GM12878 (cell line): ENCODE measurements at regions not wholly inside any gene's neighbourhood (a gene's known extent, or its start where the extent isn't known, plus 50 kb on each side); places are given as distances from the start of the nearest gene placed in this dataset.

Experiments
- ATAC-seq: fragments of 200-7000 bp; cut with Tn5 transposase; 3 replicates; pipeline ENCODE4 v1.9.1; 2020; ENCODE audit warnings: mild to moderate bottlenecking, moderate library complexity
- BruUV-seq: library from RNA; stranded (reverse); fragments of 400-500 nt; replicated peaks from 2 replicates; lab custom pipeline; 2021; lab: Mats Ljungman, UMichigan
- CTCF ChIA-PET: fragments of 300-600 bp; sonication (Branson Sonifier 250); formaldehyde crosslinking; extraction: SDS; loops from one replicate; lab custom pipeline; 2021; ENCODE audit warnings: inconsistent platforms; lab: Yijun Ruan, JAX
- POLR2A ChIA-PET: fragments of 350-600 bp; formaldehyde crosslinking; extraction: SDS; loops from one replicate; lab custom pipeline; 2021; ENCODE audit warnings: inconsistent platforms; lab: Charles Lee
- RAD21 ChIA-PET: fragments of 300-600 bp; sonication (Branson Sonifier 250); formaldehyde crosslinking; loops from one replicate; lab custom pipeline; 2023; ENCODE audit warnings: antibody characterized with exemption; ENCODE audit not compliant: unreplicated experiment; lab: Charles Lee
- SMC1A ChIA-PET: fragments of 300-600 bp; sonication (Branson Sonifier 250); formaldehyde crosslinking; loops from one replicate; lab custom pipeline; 2023; ENCODE audit not compliant: unreplicated experiment, uncharacterized antibody; lab: Charles Lee
- DNase-seq: peaks from one replicate; pipeline ENCODE4 v3.0.0-alpha.2; 2011; ENCODE audit warnings: low read depth, low spot score
- FAIRE-seq: peaks from 3 replicates; lab custom pipeline; 2011; peaks lifted over from hg19 to GRCh38; lab: Jason Lieb, UNC
- H2AFZ ChIP-seq: 2 replicates; pipeline ENCODE4 v1.6.0; 2011; ENCODE audit warnings: low read depth, low read length, control low read depth; ENCODE audit not compliant: control insufficient read depth
- H3K27ac ChIP-seq: 2 replicates; pipeline ENCODE4 v1.5.1; 2011; ENCODE audit warnings: control low read depth; ENCODE audit not compliant: control insufficient read depth, insufficient read depth
- H3K27me3 ChIP-seq, 2 experiments: replicated peaks in 1 of 2; 2 replicates each; pipeline versions ENCODE4 v1.6.0 to v1.6.1; 2011; ENCODE audit warnings: low read length in 1 of 2; ENCODE audit not compliant: control insufficient read depth in 2 of 2, insufficient read depth in 2 of 2
- H3K36me3 ChIP-seq, 2 experiments: 2 replicates each; pipeline ENCODE4 v1.5.1; 2011; ENCODE audit warnings: low read length in 1 of 2; ENCODE audit not compliant: control insufficient read depth in 2 of 2, insufficient read depth in 2 of 2
- H3K4me1 ChIP-seq: 2 replicates; pipeline ENCODE4 v1.6.1; 2011; ENCODE audit warnings: mild to moderate bottlenecking, low read length, moderate library complexity, mixed read lengths; ENCODE audit not compliant: control insufficient read depth, insufficient read depth
- H3K4me2 ChIP-seq: 2 replicates; pipeline ENCODE4 v1.6.0; 2011; ENCODE audit warnings: control low read depth; ENCODE audit not compliant: control insufficient read depth, insufficient read depth
- H3K4me3 ChIP-seq: fragments of 200-600 bp; sonication (generic); 2 replicates; pipeline ENCODE4 v1.5.1; 2016
- H3K79me2 ChIP-seq: 2 replicates; pipeline ENCODE4 v1.6.0; 2011; ENCODE audit warnings: low read length; ENCODE audit not compliant: control insufficient read depth, insufficient read depth
- H3K9ac ChIP-seq: 2 replicates; pipeline ENCODE4 v1.8.0; 2011; ENCODE audit warnings: low read length, control low read depth, mixed read lengths; ENCODE audit not compliant: control insufficient read depth, insufficient read depth
- H3K9me3 ChIP-seq: replicated peaks from 3 replicates; pipeline ENCODE4 v1.5.1; 2011; ENCODE audit warnings: mild to moderate bottlenecking, low read length; ENCODE audit not compliant: control insufficient read depth, insufficient read depth
- H4K20me1 ChIP-seq: 2 replicates; pipeline ENCODE4 v1.6.0; 2011; ENCODE audit not compliant: control insufficient read depth, insufficient read depth
- CHD2 ChIP-seq: IDR thresholded peaks from 2 replicates; pipeline ENCODE4 v1.6.1; 2011; ENCODE audit warnings: low read depth, low read length, improper control_type of control experiment, borderline replicate concordance
- CREM ChIP-seq: IDR thresholded peaks from 2 replicates; pipeline ENCODE4 v1.6.1; 2014; ENCODE audit warnings: antibody characterized with exemption, low read depth
- EGR1 ChIP-seq, 2 experiments: IDR thresholded peaks; 1 replicate in 1 of 2; 2 replicates in 1 of 2; pipeline ENCODE4 v1.6.1; 2011 to 2012; ENCODE audit warnings: low read depth in 2 of 2, low read length in 2 of 2, borderline replicate concordance in 1 of 2, mild to moderate bottlenecking in 1 of 2, moderate library complexity in 1 of 2
- ESRRA ChIP-seq: IDR thresholded peaks from 2 replicates; pipeline ENCODE4 v1.6.1; 2012; ENCODE audit warnings: mild to moderate bottlenecking, low read length, improper control_type of control experiment
- EZH2 ChIP-seq: IDR thresholded peaks from 2 replicates; pipeline ENCODE4 v1.6.1; 2012; ENCODE audit warnings: low read depth, mild to moderate bottlenecking, control low read depth, inconsistent platforms, low read length, borderline replicate concordance; ENCODE audit not compliant: control insufficient read depth
- JUND ChIP-seq: IDR thresholded peaks from 2 replicates; pipeline ENCODE4 v1.6.1; 2012; ENCODE audit warnings: low read depth, mild to moderate bottlenecking, low read length, improper control_type of control experiment, moderate library complexity
- KLF5 ChIP-seq: fragments of 450-650 bp; IDR thresholded peaks from 2 replicates; pipeline ENCODE4 v1.6.1; 2014; ENCODE audit warnings: mild to moderate bottlenecking; ENCODE audit not compliant: partially characterized antibody
- PBX3 ChIP-seq: IDR thresholded peaks from 2 replicates; pipeline ENCODE4 v1.6.1; 2011; ENCODE audit warnings: mild to moderate bottlenecking, low read depth, low read length, moderate library complexity; ENCODE audit not compliant: insufficient replicate concordance
- RBBP5 ChIP-seq: fragments of 200-600 bp; sonication (generic); conservative IDR thresholded peaks from 2 replicates; pipeline ENCODE4 v1.6.1; 2016
- RFX5 ChIP-seq: IDR thresholded peaks from 2 replicates; pipeline ENCODE4 v1.6.1; 2011; ENCODE audit warnings: low read depth, low read length, improper control_type of control experiment
- RUNX3 ChIP-seq: IDR thresholded peaks from 2 replicates; pipeline ENCODE4 v1.6.1; 2012; ENCODE audit warnings: low read length, inconsistent platforms
- SKIL ChIP-seq: fragments of 450-650 bp; IDR thresholded peaks from 2 replicates; pipeline ENCODE4 v1.6.1; 2017; ENCODE audit warnings: mild to moderate bottlenecking, low read depth, inconsistent platforms; ENCODE audit not compliant: poor library complexity, severe bottlenecking
- SMARCA5 ChIP-seq: fragments of 450-650 bp; IDR thresholded peaks from 2 replicates; pipeline ENCODE4 v1.6.1; 2017; ENCODE audit warnings: mild to moderate bottlenecking
- SREBF1 ChIP-seq: IDR thresholded peaks from 2 replicates; pipeline ENCODE4 v1.6.1; 2012; ENCODE audit warnings: mild to moderate bottlenecking, low read length
- STAT3 ChIP-seq: IDR thresholded peaks from 2 replicates; pipeline ENCODE4 v1.6.1; 2011; ENCODE audit warnings: low read depth, low read length, improper control_type of control experiment
- TARDBP ChIP-seq: IDR thresholded peaks from 2 replicates; pipeline ENCODE4 v1.6.1; 2016; ENCODE audit warnings: borderline replicate concordance
- WRNIP1 ChIP-seq: IDR thresholded peaks from 2 replicates; pipeline ENCODE4 v1.6.1; 2011; ENCODE audit warnings: low read depth, low read length, improper control_type of control experiment, borderline replicate concordance
- ZBTB4 ChIP-seq: fragments of 450-650 bp; formaldehyde crosslinking; IDR thresholded peaks from 2 replicates; pipeline ENCODE4 v1.4.0; 2022; ENCODE audit warnings: mild to moderate bottlenecking, moderate library complexity
- WGBS: methylation state at CpG from one replicate; pipeline ENCODE4 v1.1.6; 2016; ENCODE audit warnings: low lambda C conversion rate; ENCODE audit not compliant: insufficient replicate concordance, insufficient coverage; ENCODE audit errors: missing lambda C conversion rate; 5-methylcytosine and 5-hydroxymethylcytosine counted together
- in situ Hi-C: fragments of 300-500 bp; cut with MboI; formaldehyde crosslinking; loops from 9 replicates; pipeline ENCODE4 v1.14.3; 2018; ENCODE audit warnings: mixed read lengths
- intact Hi-C: fragments of 100-400 bp; cut with micrococcal nuclease; formaldehyde crosslinking; loops from one replicate; pipeline ENCODE4 v1.14.2; 2022; ENCODE audit not compliant: unreplicated experiment

- no peak for TF ChIP-seq PBX3
- no peak for TF ChIP-seq RBBP5
- TF ChIP-seq CREM: no peak
- TF ChIP-seq EGR1 (IDR thresholded peaks at IDR 0.05; ENCODE audit: borderline replicate concordance in 1 of 2, low read depth in 2 of 2, low read length in 2 of 2): no peak
- no peak for TF ChIP-seq STAT3
- TF ChIP-seq TARDBP: no peak
- TF ChIP-seq ESRRA: no peak
- TF ChIP-seq KLF5: no peak
These were observed 145.4 kb upstream of the SHB start (continued) for GRCh38 chr9:38214432-38214831.

GRCh38 chr9:38213631-38214299 is 144.7 kb upstream of the SHB start:
- Histone ChIP-seq H3K9me3 (no peaks in the 10 kb centered on the region; the same call in 2 of the 3 replicates), H4K20me1 (no peaks in the 10 kb centered on the region), H3K4me2 (no peak overlapping the region), H3K4me3 (no peak overlapping the region), H3K36me3 (no peaks in the 10 kb centered on the region), H2AFZ (no peak overlapping the region), H3K9ac (no peak overlapping the region), H3K27me3 (no peaks in the 10 kb centered on the region), H3K4me1 (no peaks in the 10 kb centered on the region), H3K79me2 (no peaks in the 10 kb centered on the region), H3K27ac (no peak overlapping the region)
- RAD21 ChIA-PET: interaction anchor here (1.0 to 1.1 kb wide), 2 partner anchors 14 to 43 kb away, joined by 3 read pairs; no protein-coding TSS in a partner anchor
- POLR2A ChIA-PET: no interaction called here
- in situ Hi-C loops: no loop called here
- no TSS peak for BruUV-seq
- DNase-seq (no peak), ATAC-seq (no peak), FAIRE-seq (no peak)
- WGBS: 0% methylated on average over 2 of the region's 2 CpGs
- CTCF ChIA-PET: interaction anchor here (0.9 kb wide), 1 partner anchor 126 kb away, joined by 3 read pairs; no protein-coding TSS in a partner anchor
- SMC1A ChIA-PET: interaction anchor here (0.7 to 1.6 kb wide), 4 partner anchors 14 to 302 kb away, joined by 5 read pairs; no protein-coding TSS in a partner anchor
- intact Hi-C loops: no loop called here
- TF ChIP-seq ZBTB4 (CRISPR knock-in tag): no peak
- TF ChIP-seq RUNX3: no peak
- TF ChIP-seq SMARCA5: no peak
- TF ChIP-seq JUND: no peak
- TF ChIP-seq SKIL: no peak
- no peak for TF ChIP-seq SREBF1
- no peak for TF ChIP-seq RFX5
- TF ChIP-seq WRNIP1: no peak
- TF ChIP-seq CHD2: no peak
- no peak for TF ChIP-seq EZH2
